PC-3 (cell line): ENCODE measurements at regions not wholly inside any gene's neighbourhood (a gene's known extent, or its start where the extent isn't known, plus 50 kb on each side); places are given as distances from the start of the nearest gene placed in this dataset.

Source experiments
- CTCF ChIP-seq: fragments of 300-600 bp; sonication (generic); conservative IDR thresholded peaks from 2 replicates; pipeline ENCODE4 v1.5.1; 2017; ENCODE audit warnings: antibody characterized with exemption, low read depth, mild to moderate bottlenecking, low read length
- EZH2phosphoT487 ChIP-seq: fragments of 300-600 bp; sonication (generic); IDR thresholded peaks from 2 replicates; pipeline ENCODE4 v1.6.1; 2018; ENCODE audit warnings: mild to moderate bottlenecking, antibody characterized with exemption, low read length, borderline replicate concordance

DNA sequence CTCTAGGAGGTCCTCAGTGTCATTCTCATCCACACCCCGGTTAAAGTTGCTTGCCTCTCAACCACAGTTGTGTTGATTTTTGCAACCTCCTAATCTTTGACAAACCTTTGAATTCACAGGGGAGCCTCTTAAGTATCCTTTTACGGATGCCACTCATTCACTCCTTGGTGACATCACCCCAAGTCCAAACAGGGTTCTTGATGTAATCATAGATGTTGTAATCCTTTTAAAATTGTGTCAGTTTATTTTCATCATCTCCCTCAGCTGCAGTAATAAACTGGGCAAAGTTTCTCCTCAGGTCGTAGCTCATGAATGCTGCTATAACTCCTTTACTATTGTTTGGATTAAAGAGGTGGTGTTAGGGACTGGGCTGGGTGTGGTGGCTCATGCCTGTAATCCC is 637.2 kb upstream of the NUDT12 start:
- TF ChIP-seq CTCF (no peak), EZH2phosphoT487 (no peak)
